Astrocyte of the cerebellum (primary cell): ENCODE measurements at regions not wholly inside any gene's neighbourhood (a gene's known extent, or its start where the extent isn't known, plus 50 kb on each side); places are given as distances from the start of the nearest gene placed in this dataset.
"Not testable (repeated sequence)": the region's sequence is repeated elsewhere in the genome, so short reads cannot be mapped to it uniquely, and the experiment has no call there.

ENCODE experiments used
- DNase-seq: peaks from one replicate; pipeline ENCODE4 v3.0.0-alpha.2; 2011; ENCODE audit warnings: low read depth
- H3K4me3 ChIP-seq: 2 replicates; pipeline ENCODE4 v1.5.1; 2011; ENCODE audit warnings: mild to moderate bottlenecking, low read depth, low read length, moderate library complexity
- CTCF ChIP-seq: IDR thresholded peaks from 2 replicates; pipeline ENCODE4 v1.5.1; 2012; ENCODE audit warnings: low read length, low read depth, moderate library complexity, mild to moderate bottlenecking; ENCODE audit errors: missing control alignments
- in situ Hi-C: cut with HindIII; loops from 2 replicates; pipeline ENCODE4 v1.10.0; 2017; ENCODE audit warnings: low sequenced_read_pairs

DNA sequence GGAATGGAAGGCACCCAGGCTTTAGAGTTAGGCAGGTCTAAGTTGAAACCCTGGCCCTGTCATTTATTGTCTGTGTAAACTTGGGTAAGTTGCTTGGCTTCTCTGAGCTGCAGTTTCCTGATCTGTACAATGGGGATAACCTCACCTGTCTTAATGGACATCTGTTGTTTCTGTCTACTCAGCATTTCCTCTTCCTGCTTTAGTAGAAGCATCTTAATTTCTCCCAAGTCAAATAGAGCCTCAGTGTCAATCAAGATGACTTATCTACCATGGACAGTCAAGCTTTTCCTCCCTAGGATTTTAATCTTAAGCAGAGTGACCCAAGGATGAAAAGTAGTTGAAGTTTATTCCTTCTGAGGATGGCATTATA is 119.7 kb downstream of the FZD1 start:
- no peak overlapping the region for H3K4me3 ChIP-seq
- no peak for TF ChIP-seq CTCF
- in situ Hi-C loops: loop anchor here (10.0 to 25.0 kb wide), 2 partner anchors 191 to 272 kb away; no protein-coding TSS in a partner anchor
- DNase-seq: no peak

DNA sequence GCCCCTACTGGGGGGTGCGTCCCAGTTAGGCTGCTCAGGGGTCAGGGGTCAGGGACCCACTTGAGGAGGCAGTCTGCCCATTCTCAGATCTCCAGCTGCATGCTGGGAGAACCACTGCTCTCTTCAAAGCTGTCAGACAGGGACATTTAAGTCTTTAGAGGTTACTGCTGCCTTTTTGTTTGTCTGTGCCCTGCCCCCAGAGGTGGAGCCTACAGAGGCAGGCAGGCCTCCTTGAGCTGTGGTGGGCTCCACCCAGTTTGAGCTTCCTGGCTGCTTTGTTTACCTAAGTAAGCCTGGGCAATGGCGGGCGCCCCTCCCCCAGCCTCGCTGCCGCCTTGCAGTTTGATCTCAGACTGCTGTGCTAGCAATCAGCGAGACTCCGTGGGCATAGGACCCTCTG is 130.5 kb downstream of the FZD1 start:
- in situ Hi-C loops: loop anchor here (25.0 kb wide), 1 partner anchor 282 kb away; no protein-coding TSS in a partner anchor
- H3K4me3 ChIP-seq, DNase-seq: not testable (repeated sequence)

DNA sequence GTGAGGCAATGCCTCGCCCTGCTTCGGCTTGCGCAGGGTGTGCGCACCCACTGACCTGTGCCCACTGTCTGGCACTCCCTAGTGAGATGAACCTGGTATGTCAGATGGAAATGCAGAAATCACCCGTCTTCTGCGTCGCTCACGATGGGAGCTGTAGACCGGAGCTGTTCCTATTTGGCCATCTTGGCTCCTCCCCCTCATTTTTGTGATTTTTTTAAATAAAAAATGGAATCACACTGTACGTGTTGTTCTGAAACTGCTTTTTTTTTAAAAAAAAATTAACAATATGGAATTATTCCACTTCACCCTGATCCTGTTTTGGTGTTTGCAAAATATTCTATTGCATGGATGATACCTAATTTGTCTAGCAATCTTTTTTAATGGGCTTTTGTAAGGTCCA is 131.1 kb downstream of the FZD1 start:
- in situ Hi-C loops: loop anchor here (25.0 kb wide), 1 partner anchor 283 kb away; no protein-coding TSS in a partner anchor
- not testable (repeated sequence) for H3K4me3 ChIP-seq, DNase-seq

GRCh38 chr7:91397096-91397495 is 132.9 kb downstream of the FZD1 start:
- DNase-seq: no peak
- in situ Hi-C loops: loop anchor here (25.0 kb wide), 1 partner anchor 285 kb away; no protein-coding TSS in a partner anchor
- no peak overlapping the region for H3K4me3 ChIP-seq
- TF ChIP-seq CTCF: no peak

- TF ChIP-seq CTCF: no peak
- in situ Hi-C loops: loop anchor here (25.0 kb wide), 1 partner anchor 285 kb away; no protein-coding TSS in a partner anchor
- no peak for DNase-seq
- H3K4me3 ChIP-seq: no peak overlapping the region
These were observed 133.4 kb downstream of the FZD1 start for GRCh38 chr7:91397612-91398011.

- in situ Hi-C loops: loop anchor here (25.0 kb wide), 1 partner anchor 286 kb away; no protein-coding TSS in a partner anchor
- H3K4me3 ChIP-seq: no peak overlapping the region
- DNase-seq: no peak
- TF ChIP-seq CTCF: no peak
These were observed 134.1 kb downstream of the FZD1 start for GRCh38 chr7:91398341-91398740.

- TF ChIP-seq CTCF: no peak
- in situ Hi-C loops: no loop called here
- no peak overlapping the region for H3K4me3 ChIP-seq
- DNase-seq: no peak
These were observed 141.0 kb downstream of the FZD1 start for GRCh38 chr7:91405092-91405788.

DNA sequence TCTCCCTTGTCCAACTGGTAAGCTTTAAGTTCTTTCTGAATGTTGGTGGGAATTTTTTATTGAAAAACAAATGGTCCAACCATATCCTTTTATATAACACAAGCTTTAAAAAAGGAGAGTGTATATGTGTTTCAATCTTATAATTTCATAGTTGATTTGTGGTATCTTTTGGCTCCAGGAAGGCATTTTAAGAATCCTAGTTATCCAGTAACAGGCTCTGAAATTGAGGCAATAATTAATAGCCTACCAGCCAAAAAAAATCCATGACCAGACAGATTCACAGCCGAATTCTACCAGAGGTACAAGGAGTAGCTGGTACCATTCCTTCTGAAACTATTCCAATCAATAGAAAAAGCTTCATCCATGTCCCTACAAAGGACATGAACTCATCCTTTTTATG is 141.6 kb downstream of the FZD1 start:
- DNase-seq, in situ Hi-C loops, H3K4me3 ChIP-seq: not testable (repeated sequence)
